GM21619 (cell line): ENCODE measurements at regions not wholly inside any gene's neighbourhood (a gene's known extent, or its start where the extent isn't known, plus 50 kb on each side); places are given as distances from the start of the nearest gene placed in this dataset.

Experiments used
- ATAC-seq: cut with Tn5 transposase; IDR thresholded peaks from one replicate; pipeline ENCODE4 v1.9.1; 2021; ENCODE audit not compliant: unreplicated experiment

- ATAC-seq: no peak
Observed at GRCh38 chr18:78296166-78296565, 683.5 kb upstream of the SALL3 start.

- ATAC-seq: no peak
Observed at GRCh38 chr18:78297048-78297447, 682.6 kb upstream of the SALL3 start.

GRCh38 chr18:78303519-78304191 is 676.0 kb upstream of the SALL3 start:
- ATAC-seq: no peak

- no peak for ATAC-seq
Observed at GRCh38 chr18:78304192-78305164, 675.1 kb upstream of the SALL3 start.

- no peak for ATAC-seq
Observed at GRCh38 chr18:78305789-78306188, 673.8 kb upstream of the SALL3 start.

- no peak for ATAC-seq
Observed at GRCh38 chr18:78309307-78309706, 670.3 kb upstream of the SALL3 start.

- ATAC-seq: no peak
Observed at GRCh38 chr18:78309924-78310323, 669.7 kb upstream of the SALL3 start.

GRCh38 chr18:78319264-78319663 is 660.4 kb upstream of the SALL3 start:
- ATAC-seq: no peak

GRCh38 chr18:78319961-78320360 is 659.7 kb upstream of the SALL3 start:
- no peak for ATAC-seq

- no peak for ATAC-seq
Observed at GRCh38 chr18:78321402-78321801, 658.2 kb upstream of the SALL3 start.

GRCh38 chr18:78323453-78324197 is 656.0 kb upstream of the SALL3 start:
- no peak for ATAC-seq

GRCh38 chr18:78327643-78328042 is 652.0 kb upstream of the SALL3 start:
- ATAC-seq: no peak

GRCh38 chr18:78330766-78331165 is 648.9 kb upstream of the SALL3 start:
- ATAC-seq: no peak

- ATAC-seq: no peak
Observed at GRCh38 chr18:78352910-78353309, 626.7 kb upstream of the SALL3 start.

GRCh38 chr18:78362198-78362597 is 617.4 kb upstream of the SALL3 start:
- no peak for ATAC-seq

GRCh38 chr18:78363556-78364387 is 615.8 kb upstream of the SALL3 start:
- ATAC-seq: no peak

- ATAC-seq: no peak
Observed at GRCh38 chr18:78364388-78364960, 615.1 kb upstream of the SALL3 start.

- no peak for ATAC-seq
Observed at GRCh38 chr18:78367996-78368395, 611.6 kb upstream of the SALL3 start.

- no peak for ATAC-seq
Observed at GRCh38 chr18:78368726-78369125, 610.9 kb upstream of the SALL3 start.

GRCh38 chr18:78376046-78376445 is 603.6 kb upstream of the SALL3 start:
- no peak for ATAC-seq
